ENCODE measurements at regions not wholly inside any gene's neighbourhood (a gene's known extent, or its start where the extent isn't known, plus 50 kb on each side); places are given as distances from the start of the nearest gene placed in this dataset.
"Not testable (repeated sequence)": the region's sequence is repeated elsewhere in the genome, so short reads cannot be mapped to it uniquely, and the experiment has no call there.

DNA sequence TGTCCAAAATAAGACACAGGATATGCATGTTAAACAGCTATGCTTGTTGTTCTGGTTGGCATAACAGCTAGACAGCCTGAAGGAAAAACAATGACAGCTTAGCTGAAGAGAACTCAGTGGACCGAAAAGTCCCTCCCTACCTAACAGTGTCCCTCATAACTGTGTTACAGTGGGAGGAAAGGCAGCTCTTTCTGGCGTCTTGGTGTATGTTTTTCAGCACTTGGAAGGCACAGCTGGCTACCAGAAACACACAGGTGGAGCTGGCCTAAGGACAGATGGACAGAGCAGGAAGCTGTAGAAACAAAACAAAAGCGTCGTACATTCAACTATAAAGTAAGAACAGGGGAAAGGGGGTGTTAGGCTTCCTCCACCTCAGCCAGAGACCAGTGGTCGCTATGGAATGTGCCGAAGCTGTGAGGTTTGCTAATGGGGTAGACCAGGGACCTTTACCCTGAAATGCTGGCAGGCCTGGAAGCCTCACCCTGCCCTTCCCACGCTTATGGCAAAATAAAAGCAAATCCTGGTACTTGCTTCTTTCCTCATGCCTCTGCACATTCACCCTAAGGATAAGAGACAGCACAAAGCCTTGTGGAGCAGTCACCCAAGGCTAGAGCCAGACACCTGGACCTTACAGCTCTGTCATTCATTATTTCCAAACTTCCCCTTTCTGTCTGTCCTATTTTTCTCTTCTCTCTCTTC, 103.5 kb upstream of the TRIB2 start:
- FAIRE-seq, result no peak

DNA sequence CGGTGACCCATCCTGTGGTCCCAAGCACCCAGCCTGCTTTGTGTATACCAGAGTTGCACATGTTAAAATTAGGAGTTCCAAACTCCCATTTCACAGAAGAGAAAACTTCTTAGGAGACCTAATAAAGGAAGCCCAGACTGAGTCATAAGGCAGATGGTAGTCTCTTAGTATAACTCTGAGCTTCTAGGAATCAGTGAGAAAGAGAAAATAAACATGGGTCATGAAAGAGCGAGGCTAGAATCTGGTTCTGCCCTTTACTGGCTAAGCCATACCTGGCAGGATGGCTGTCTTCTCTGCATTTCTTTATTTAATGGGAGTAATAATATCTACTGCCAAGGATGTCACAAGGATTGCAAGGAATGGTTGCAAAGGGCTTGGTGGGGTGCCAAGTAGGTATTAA, 101.2 kb upstream of the TRIB2 start:
- no peak for FAIRE-seq

DNA sequence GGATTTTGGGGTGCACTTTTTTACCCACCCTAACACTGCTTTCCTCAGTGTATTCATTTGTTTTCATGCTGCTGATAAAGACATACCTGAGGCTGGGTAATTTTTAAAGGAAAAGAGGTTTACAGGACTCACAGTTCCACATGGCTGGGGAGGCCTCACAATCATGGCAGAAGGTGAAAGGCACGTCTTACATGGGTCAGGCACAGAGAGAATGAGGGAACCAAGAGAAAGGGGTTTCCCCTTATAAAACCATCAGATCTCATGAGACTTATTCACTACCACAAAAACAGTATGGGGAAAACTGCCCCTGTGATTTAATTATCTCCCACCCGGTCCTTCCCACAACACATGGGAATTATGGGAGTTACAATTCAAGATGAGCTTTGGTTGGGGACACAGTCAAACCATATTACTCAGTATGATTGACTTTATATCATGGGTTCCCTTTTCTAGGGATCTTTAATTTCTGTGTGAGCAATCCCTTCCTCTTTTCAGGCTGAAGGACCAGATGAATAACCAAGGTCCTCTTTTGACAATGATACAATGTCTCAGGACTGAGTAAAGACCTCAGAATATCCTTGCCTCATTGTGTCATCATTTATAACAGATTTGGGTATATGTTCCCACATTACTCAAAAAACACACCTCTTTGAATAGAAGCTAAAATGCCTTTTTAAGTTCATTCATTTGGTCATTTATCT, 100.1 kb upstream of the TRIB2 start:
- FAIRE-seq, result no peak

DNA sequence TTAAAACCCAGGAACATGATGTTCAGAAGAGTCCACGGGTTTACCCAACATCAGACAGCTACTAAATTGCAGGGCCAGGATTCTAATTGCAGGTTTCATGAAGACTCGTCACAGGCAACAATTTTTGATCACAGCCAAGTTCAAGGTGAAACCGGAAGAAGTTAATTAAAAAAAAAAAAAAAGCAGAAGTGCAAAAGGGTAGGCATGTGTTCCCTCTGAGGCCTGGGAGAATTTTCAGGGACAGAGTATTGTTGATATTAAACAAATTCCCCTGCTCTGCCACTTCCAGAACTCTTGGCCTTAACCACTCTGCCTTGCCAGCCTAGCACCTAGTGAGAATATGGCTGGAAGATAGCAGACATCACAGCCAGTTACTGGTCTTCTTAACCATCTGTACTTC, 99.4 kb upstream of the TRIB2 start:
- no peak for FAIRE-seq

DNA sequence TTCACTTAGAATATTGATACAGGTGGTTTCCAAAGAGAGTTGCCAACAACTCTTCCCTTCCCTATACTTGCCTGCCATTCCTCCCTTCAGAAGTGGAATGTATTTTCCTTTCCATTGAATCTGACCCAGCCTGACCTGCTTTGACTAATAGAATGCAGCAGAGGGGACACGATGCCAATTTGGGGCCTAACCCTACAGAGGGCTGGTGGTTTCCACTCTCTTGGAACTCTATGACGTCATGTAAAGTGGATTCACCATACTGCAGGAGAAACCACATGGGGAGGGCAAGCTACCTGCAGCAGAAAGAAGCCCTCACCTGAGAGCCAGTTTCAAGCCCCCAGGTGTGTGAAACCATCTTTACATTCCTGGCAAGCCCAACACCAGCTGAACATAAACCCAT, 98.9 kb upstream of the TRIB2 start:
- FAIRE-seq, result no peak

DNA sequence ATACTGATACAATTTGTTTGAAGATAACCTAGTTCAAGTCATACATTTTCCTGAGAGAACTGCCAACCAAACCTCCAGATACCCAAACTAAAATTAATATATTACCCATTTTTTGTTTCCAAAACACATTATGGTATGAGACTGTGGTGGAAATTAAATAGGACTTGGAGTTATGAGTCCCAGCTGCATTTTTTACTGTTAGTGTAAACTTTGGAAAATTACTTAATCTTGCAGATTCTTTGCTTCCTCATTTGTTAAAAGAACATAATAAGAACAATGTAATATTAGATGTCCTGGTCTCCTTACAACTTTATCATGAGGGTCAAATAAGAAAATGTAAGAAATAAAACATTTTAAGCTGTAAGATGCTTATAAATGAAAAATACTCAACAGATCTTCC, 98.2 kb upstream of the TRIB2 start:
- FAIRE-seq, result no peak

DNA sequence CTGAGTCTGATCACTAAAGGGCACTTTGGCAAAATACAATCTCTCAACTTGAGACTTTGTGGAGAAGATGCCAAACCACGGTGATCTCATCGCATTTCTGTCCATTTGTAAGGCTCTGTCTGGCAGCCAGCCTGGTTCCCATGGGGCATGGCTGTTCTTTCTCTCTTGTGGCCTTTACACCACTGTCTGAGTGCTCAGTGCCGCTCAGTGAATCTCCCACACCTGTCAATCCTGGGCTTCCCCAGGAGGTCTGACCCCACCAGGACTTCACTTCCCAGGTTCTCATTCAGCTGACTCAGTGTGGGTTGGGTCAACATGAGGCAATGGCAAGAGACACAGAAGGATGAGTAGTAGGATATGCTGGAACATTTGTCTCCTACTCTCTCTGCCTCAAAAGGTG, 96.8 kb upstream of the TRIB2 start:
- no peak for FAIRE-seq

DNA sequence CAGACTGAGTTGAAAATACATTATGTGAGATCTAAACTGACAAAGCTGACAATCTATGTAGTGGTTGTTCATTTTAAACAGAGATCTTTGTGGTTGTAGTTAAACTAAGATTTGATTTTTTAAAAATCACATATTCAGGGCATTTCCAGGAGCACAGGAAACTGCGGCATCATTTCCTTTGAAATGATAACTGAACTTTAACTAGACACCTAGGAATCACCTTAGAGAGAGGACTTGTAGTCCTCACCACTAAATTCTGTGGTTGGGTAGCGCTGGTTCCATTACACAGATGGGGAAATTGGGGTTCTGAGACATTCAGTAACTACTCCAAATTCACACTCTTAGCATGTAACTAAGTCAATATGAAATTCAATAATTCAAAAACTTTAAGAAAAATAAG, 96.0 kb upstream of the TRIB2 start:
- no peak for FAIRE-seq

DNA sequence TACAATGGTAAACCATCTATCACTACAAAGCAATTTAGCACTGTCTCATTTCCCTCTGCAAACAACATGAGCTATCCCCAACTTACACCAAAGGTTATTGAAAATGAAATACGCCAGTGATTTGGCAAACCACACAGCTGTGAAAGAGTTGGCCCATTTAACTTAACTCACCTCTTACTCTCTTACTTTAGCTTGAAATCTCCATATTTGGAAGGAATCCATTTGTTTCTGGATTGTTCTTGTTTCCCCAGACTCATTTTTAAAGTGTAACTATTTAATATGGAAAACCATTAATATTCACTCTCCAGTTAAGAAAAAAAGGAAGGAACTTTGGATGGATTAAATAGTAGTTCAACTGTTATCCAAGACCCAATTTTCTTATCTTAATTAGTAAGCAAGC, 93.7 kb upstream of the TRIB2 start:
- no peak for FAIRE-seq

DNA sequence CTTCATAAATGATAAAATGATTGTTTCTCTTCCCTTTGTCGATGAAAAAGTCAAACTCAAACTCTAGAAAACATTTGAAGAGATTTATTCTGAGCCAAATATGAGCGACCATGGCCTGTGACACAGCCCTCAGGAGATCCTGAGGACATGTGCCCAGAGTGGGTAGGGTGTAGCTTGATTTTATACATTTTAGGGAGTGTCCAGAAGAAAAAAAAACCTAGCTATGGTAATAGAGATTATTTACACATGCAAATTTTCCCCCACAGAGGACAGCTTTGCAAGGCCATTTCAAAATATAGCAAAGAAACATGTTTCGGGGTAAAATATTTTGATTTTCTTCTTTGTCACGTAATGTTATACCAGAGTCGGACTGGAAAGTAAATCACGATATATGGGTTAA, 92.4 kb upstream of the TRIB2 start:
- FAIRE-seq, result no peak

DNA sequence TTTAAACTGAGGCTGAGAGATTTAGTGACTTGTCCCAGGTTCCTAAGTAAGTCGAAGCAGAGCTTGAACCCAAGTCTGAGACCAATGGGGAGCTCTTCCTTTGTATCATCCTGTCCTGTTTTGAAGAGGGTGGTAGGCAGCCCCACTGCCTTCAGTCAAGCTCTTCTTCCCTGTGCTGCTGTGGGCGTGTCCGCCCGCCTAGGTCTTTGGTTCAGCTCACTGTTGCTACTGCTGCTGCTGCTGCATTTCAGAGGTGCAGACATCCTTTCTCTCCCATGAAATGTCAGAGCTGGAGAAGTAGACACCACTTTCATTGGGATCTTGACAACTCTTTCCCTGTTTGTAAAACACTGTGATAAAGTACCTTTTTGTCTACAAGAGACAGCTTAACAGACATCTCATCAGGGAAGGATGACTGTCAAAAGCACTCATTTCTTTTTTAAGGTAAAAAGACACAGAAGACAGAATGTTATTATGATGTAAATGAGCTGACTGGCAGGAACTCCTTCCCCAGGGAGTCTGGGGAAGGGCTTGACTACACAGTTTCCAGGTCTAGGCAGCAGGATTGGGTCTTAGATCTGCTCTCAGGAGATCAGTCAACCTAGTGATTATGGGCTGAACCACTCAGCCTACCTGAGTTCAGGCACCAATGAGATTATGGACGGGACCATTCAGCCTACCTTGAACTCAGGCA, 91.7 kb upstream of the TRIB2 start:
- FAIRE-seq, result no peak

DNA sequence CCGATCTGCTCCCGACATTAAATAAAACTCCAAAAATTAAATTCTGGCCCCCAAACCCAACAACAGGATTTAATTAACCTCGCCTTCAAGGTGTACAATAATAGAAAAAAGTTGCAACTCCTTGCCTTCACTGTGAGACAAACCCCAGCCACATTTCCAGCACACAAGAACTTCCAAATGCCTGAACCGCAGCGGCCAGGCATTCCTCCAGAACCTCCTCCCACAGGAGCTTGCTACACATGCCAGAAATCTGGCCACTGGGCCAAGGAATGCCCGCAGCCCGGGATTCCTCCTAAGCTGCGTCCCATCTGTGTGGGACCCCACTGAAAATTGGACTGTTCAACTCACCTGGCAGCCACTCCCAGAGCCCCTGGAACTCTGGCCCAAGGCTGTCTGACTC, 88.2 kb upstream of the TRIB2 start:
- not testable (repeated sequence) for FAIRE-seq

DNA sequence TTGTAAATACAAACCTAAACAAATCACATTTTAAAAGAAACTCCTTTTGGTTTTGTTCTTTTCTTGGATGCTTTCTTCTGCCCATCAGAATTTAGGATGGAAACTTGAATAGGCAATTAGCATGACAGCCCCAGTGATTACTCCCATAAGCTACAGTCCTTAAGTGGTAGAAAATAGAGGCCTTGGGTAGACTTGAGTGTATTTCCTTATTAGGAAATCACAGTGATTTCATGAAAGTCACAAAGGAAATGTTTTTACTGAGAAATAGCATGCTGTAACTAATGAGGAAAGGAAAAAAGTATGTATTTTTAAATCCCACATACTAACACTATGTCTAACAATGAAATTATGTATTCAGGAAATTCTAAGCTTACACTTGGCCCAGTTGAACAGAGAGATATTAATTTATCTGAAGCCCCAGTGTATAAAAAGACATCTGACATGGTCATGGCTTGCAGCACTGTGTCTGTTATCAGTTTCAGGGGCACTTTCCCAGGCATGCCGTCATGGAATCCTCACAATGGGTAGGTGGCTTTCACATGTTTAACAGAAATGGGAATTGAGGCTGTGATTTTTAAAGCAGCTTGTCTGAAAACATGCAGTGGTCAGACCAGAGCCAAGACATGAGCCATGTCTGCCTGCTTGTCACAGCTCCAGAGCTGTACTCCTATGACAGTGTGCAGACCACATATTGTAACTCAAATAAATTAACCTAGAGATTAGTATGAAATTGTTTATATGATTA, 79.7 kb upstream of the TRIB2 start:
- no peak for FAIRE-seq

DNA sequence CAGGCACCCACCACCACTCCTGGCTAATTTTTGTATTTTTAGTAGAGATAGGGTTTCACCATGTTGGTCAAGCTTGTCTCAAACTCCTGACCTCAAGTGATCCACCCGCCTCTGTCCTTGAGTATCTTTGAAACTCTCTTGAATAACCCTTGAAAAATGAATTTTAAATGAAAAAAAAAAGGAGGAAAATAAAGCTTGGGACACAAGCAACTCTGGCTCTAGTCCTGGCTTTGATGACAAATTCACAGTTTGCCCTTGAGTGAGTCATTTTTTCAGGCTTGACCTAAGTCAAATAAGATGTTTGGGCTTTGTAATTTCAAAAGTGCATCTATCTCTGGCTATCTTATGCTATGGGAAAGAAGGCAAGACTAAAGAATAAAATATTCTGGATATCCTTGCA, 79.0 kb upstream of the TRIB2 start:
- FAIRE-seq, result no peak

DNA sequence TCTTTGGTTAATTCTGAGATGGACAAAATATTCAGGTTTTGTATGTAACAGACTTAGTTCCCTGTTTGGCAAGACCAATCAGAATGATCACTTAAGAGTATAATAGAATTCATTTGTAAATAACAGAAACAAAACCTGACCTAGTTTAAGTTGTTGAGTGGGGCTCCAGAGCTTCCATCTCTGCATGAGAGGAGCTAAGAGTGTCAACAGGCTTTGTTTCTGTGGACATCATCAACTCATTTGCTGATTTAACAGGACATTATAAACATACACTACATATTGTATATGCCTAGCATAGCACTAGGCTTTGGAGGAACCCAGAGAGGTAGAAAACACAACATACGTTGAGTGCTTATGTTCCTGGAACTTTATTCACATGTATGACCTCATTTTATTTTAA, 75.3 kb upstream of the TRIB2 start:
- no peak for FAIRE-seq

DNA sequence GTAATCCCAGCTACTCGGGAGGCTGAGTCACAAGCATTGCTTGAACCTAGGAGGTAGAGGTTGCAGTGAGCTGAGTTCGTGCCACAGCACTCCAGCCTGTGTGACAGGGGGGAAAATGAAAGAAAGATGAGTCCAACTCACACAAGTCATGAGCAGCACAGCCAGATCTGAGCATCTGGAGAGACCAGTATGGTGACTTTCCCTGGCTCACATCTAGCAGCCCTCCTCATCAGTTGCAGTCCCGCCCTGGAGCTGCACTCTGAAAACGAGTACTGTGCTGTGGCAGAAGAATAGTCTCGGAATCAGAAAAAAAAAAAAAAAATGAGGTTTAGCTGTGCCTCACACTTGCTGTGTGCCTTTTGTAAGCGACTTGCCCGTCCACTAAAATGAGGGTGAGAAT, 74.4 kb upstream of the TRIB2 start:
- FAIRE-seq, result no peak

DNA sequence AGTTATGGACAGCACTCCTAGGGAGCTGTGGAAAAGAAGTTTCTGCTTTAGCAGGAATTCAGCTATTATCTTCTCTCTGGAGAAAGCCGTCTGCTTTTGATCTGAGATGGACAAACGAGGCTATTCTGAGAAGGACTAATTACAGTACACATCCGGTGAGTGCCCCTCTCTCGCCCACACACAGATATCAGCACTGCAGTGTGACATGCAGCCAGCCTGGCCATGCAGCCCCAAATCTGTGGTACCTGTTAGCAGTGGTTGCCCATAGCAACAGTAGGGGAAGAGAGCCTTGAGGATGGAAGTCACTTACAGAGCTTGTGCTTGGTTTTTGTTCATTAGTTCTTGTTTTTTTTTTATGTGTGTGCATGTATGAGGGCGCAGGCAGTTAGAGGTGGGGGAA, 73.9 kb upstream of the TRIB2 start:
- no peak for FAIRE-seq

DNA sequence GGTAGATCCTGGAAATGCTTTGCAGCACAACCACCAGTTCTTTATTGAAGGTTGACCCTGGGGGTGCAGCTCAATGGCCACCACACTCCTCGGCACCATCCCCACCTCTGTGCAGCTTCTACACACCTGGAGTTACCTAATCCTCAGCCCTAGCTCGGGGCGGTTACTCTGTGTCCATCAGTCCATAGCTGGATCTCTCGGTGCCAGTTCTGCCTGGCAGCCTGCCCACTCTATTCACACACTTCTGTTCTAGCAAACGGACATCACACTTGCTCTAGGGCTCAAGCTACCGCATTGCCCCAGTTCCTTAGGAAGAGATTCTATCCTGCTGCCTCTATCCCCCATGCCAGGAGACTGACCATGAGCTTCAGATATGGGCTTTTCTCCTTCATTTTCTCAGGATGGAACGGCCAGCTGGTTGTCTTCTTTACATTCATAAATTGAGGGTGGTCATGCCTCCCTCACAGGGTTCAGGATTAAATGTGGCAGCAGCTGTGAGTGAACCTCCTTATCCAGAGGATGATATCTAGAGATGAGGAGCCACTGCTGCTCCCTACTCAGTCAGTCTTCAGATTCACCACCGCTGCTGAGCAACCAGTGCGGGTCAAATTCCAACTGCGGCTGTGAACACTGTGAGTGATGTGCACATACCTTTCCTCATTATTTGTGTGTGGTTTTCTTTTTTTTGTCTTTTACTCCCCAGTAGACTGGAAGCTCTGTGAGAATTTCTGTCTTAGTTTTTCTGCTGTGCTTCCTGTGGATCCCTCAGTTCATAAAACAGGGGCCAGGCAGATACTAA, 66.9 kb upstream of the TRIB2 start:
- no peak for FAIRE-seq

DNA sequence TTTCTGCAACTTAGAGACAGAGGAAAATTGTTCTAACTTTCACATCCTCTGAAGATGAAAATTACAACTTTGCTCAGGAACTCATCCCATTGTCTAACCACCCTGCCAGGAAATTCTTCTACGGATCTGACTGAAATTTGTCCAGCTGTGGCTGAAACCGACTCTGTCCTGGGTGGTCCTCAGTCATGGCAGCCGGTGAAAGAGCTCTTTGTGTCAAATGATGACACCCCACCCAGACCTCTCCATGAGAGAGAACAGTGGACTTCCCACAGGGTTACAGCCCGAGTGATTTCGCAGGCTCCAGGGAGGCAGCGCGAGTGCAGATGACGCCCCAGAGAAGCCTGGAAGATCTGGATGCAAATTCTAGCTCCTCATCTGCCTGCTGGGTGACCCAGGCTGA, 65.1 kb upstream of the TRIB2 start:
- no peak for FAIRE-seq

DNA sequence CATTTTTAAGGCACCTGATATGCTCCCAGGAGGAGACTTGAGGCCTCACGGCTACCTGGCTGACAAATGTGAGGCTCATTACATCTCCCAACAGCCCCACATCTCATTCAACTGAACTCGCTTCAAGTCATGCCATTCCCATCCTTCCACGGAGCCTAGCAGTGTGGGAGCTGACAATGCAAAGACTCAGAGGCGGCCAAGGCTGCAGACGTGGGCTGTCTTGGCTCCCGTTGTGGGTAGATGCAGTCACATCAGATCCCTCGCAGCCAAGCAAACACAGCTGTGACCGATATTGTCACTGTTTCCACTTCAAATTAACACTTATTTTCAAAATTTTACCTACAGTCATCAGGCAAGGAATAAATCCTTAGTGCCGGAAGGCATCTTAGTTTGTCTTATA, 64.0 kb upstream of the TRIB2 start:
- no peak for FAIRE-seq

DNA sequence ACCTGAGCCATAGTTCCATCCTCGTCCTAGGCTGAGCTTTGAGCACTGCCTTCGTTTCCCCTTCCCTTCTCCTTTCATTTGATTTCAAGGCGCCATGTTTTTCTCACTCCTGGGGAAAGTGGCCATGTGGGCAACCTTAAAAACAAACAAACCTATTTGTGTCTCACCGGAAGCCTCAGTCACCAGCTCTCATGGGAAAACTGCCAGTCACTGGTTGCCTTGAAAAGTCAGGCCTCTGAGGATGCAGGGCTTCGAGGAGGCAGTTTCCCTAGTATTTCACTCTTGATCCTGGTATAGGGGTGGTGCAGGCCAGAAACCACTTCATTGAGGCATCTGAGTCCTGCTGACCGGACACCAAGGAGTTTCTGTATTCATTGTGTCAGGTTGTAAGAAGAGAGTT, 59.2 kb upstream of the TRIB2 start:
- FAIRE-seq, result no peak

DNA sequence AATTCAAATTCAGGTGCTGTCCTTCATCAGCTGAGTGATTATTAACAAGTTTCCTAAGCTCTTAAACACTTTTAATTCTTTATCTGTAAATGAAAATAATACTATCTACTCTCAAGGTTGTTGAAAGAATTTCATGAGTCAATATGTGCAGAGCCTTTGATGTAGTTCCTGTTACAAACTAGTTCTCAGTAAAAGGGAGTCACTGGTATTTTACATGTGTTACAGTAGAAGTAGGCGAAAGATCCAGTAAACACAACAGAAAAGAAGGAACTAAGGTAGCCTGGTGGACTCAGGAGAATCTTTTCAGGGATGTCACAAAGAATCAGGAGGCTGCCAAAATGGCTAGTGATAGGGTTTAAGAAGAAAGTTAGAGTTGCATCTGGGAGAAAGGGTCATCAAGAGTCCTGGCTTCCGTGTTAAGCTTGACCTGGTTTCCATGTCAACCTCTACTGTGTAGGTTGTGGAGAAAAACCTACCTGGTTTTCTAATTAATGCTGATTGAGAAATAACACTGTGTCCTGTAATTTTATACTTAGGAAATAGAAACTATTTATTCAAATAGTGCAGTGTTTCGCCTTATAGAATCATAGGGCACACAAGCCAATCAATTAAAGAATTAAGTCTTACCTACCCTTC, 58.3 kb upstream of the TRIB2 start:
- no peak for FAIRE-seq
